BJ (cell line): ENCODE measurements at regions not wholly inside any gene's neighbourhood (a gene's known extent, or its start where the extent isn't known, plus 50 kb on each side); places are given as distances from the start of the nearest gene placed in this dataset.

Source experiments
- CTCF ChIA-PET: fragments of 350-600 bp; formaldehyde crosslinking; extraction: SDS; loops from one replicate; lab custom pipeline; 2021; ENCODE audit warnings: antibody characterized with exemption, inconsistent platforms; lab: Yijun Ruan, JAX
- POLR2A ChIA-PET: fragments of 300-600 bp; sonication (Branson Sonifier 250); formaldehyde crosslinking; extraction: SDS; loops from one replicate; lab custom pipeline; 2021; ENCODE audit warnings: antibody characterized with exemption; lab: Charles Lee
- DNase-seq: peaks from one replicate; pipeline ENCODE4 v3.0.0-alpha.2; 2011; ENCODE audit warnings: low read depth
- H3K27me3 ChIP-seq: 2 replicates; pipeline ENCODE4 v1.6.0; 2011; ENCODE audit warnings: low read length; ENCODE audit not compliant: control insufficient read depth, insufficient read depth
- H3K36me3 ChIP-seq: 2 replicates; pipeline ENCODE4 v1.5.1; 2011; ENCODE audit warnings: low read length; ENCODE audit not compliant: control insufficient read depth, insufficient read depth
- H3K4me3 ChIP-seq: 2 replicates; pipeline ENCODE4 v1.5.1; 2011; ENCODE audit warnings: low read depth, mild to moderate bottlenecking, control low read depth, low read length
- CTCF ChIP-seq: IDR thresholded peaks from 2 replicates; pipeline ENCODE4 v1.5.1; 2011; ENCODE audit warnings: low read depth, mild to moderate bottlenecking, control low read depth, inconsistent platforms, low read length, moderate library complexity; ENCODE audit not compliant: insufficient read depth

- ChIA-PET CTCF (no interaction called here), POLR2A (no interaction called here)
- TF ChIP-seq CTCF, result no peak
- DNase-seq, result no peak
- no peak overlapping the region for H3K4me3 ChIP-seq
- no peaks in the 10 kb centered on the region for H3K27me3 ChIP-seq
- H3K36me3 ChIP-seq, result no peaks in the 10 kb centered on the region
These were observed 429.8 kb upstream of the CDH2 start for GRCh38 chr18:28606686-28607085.

GRCh38 chr18:28602391-28602790, 425.5 kb upstream of the CDH2 start:
- POLR2A ChIA-PET, result no interaction called here
- H3K4me3 ChIP-seq, result no peak overlapping the region
- TF ChIP-seq CTCF, result no peak
- no peaks in the 10 kb centered on the region for H3K27me3 ChIP-seq
- DNase-seq, result no peak
- H3K36me3 ChIP-seq, result no peaks in the 10 kb centered on the region
- CTCF ChIA-PET, result no interaction called here

- no peak for TF ChIP-seq CTCF
- no peaks in the 10 kb centered on the region for H3K27me3 ChIP-seq
- H3K4me3 ChIP-seq, result no peak overlapping the region
- no peaks in the 10 kb centered on the region for H3K36me3 ChIP-seq
- ChIA-PET CTCF (no interaction called here), POLR2A (no interaction called here)
- no peak for DNase-seq
These were observed 417.1 kb upstream of the CDH2 start for GRCh38 chr18:28594034-28594433.

- no peaks in the 10 kb centered on the region for H3K36me3 ChIP-seq
- ChIA-PET POLR2A (no interaction called here), CTCF (no interaction called here)
- no peaks in the 10 kb centered on the region for H3K27me3 ChIP-seq
- no peak overlapping the region for H3K4me3 ChIP-seq
- TF ChIP-seq CTCF, result no peak
- peak; percentile 27 for DNase-seq
These were observed 412.1 kb upstream of the CDH2 start for GRCh38 chr18:28588884-28589549.

- Histone ChIP-seq H3K36me3 (no peaks in the 10 kb centered on the region), H3K27me3 (no peaks in the 10 kb centered on the region), H3K4me3 (no peak overlapping the region)
- TF ChIP-seq CTCF, result no peak
- POLR2A ChIA-PET, result interaction anchor here (0.5 to 0.6 kb wide), 2 partner anchors 172 to 407 kb away, joined by 3 to 9 read pairs; no protein-coding TSS in a partner anchor
- DNase-seq, result peak; percentile 31
- CTCF ChIA-PET, result interaction anchor here (0.6 kb wide), 1 partner anchor 578 kb away, joined by 3 read pairs; no protein-coding TSS in a partner anchor
These were observed 407.8 kb upstream of the CDH2 start for GRCh38 chr18:28584731-28585130.
